K562 (cell line): ENCODE measurements at regions not wholly inside any gene's neighbourhood (a gene's known extent, or its start where the extent isn't known, plus 50 kb on each side); places are given as distances from the start of the nearest gene placed in this dataset.

ENCODE experiments used
- NCOA4 ChIP-seq: fragments of 450-650 bp; IDR thresholded peaks from 2 replicates; pipeline ENCODE4 v1.6.1; 2018; ENCODE audit warnings: mild to moderate bottlenecking; ENCODE audit not compliant: partially characterized antibody
- NELFE ChIP-seq: IDR thresholded peaks from 2 replicates; pipeline ENCODE4 v1.6.1; 2011; ENCODE audit warnings: mild to moderate bottlenecking; ENCODE audit not compliant: insufficient read depth, insufficient read length
- TF ChIP-seq, protein P1 (sequence below), 2 experiments: fragments of 250-450 bp in 1 of 2; fragments of 450-650 bp in 1 of 2; sonication (Bioruptor Pico) in 1 of 2; IDR thresholded peaks; 2 replicates each; pipeline versions ENCODE4 v1.6.1 to v1.8.0; 2016 to 2021; ENCODE audit warnings: mild to moderate bottlenecking in 2 of 2, moderate library complexity in 2 of 2, missing compliant biosample characterization in 1 of 2, missing genetic modification characterization in 1 of 2
- TF ChIP-seq, protein P2 (sequence below), 3 experiments: IDR thresholded peaks in 2 of 3; conservative IDR thresholded peaks in 1 of 3; 2 replicates each; pipeline ENCODE4 v1.5.1; 2011 to 2012; ENCODE audit warnings: low read length in 3 of 3, mild to moderate bottlenecking in 3 of 3, control low read depth in 2 of 3, improper control_type of control experiment in 1 of 3, inconsistent platforms in 1 of 3, low read depth in 1 of 3, mixed read lengths in 1 of 3, moderate library complexity in 1 of 3; ENCODE audit not compliant: insufficient read depth in 2 of 3
- TF ChIP-seq, protein P3 (sequence below): fragments of 250-450 bp; sonication (Bioruptor Pico); IDR thresholded peaks from 2 replicates; pipeline ENCODE4 v1.8.0; 2021; ENCODE audit warnings: borderline replicate concordance, mild to moderate bottlenecking, moderate library complexity; ENCODE audit not compliant: poor library complexity, severe bottlenecking

DNA sequence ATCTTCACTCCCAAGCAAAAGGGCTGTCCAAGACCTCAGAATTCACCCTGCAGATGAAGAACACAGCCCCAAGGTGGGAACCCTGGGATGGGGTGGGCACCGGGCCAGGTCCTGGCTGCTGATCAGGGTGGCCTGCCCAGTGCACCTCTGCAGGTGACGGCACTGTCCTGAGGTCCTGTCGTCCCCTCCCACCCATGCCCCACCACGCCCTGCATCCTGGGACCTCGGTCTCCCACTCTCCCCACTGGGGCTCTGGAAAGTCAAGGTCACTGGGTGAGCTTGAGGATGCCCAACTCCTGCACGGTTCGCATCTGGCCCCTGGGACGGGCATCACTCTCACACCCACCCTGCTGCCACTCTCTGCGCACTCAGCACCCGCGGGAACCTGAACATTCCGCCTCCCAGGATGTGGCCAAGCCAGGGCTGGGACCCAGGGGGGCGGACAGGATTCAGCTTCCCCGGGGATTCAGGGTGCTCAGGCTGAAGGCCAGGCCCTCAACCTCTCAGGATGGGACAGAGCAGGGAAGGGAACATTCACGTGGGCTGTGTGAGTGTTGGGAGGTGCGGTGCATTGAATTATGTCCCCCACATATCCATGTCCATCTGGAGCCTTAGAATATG lies 115.9 kb downstream of the CPZ start:
- TF ChIP-seq, protein P1, sequence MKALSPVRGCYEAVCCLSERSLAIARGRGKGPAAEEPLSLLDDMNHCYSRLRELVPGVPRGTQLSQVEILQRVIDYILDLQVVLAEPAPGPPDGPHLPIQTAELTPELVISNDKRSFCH (CRISPR knock-in tag; IDR thresholded peaks at IDR 0.05) = no peak
- TF ChIP-seq, protein P1 (tag; IDR thresholded peaks at IDR 0.05) = no peak
- TF ChIP-seq, protein P2, sequence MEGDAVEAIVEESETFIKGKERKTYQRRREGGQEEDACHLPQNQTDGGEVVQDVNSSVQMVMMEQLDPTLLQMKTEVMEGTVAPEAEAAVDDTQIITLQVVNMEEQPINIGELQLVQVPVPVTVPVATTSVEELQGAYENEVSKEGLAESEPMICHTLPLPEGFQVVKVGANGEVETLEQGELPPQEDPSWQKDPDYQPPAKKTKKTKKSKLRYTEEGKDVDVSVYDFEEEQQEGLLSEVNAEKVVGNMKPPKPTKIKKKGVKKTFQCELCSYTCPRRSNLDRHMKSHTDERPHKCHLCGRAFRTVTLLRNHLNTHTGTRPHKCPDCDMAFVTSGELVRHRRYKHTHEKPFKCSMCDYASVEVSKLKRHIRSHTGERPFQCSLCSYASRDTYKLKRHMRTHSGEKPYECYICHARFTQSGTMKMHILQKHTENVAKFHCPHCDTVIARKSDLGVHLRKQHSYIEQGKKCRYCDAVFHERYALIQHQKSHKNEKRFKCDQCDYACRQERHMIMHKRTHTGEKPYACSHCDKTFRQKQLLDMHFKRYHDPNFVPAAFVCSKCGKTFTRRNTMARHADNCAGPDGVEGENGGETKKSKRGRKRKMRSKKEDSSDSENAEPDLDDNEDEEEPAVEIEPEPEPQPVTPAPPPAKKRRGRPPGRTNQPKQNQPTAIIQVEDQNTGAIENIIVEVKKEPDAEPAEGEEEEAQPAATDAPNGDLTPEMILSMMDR (IDR thresholded peaks at IDR 0.05 in 2 of 3, conservative IDR thresholded peaks at IDR 0.05 in 1 of 3; ENCODE audit: insufficient read depth in 2 of 3, low read depth in 1 of 3, low read length in 3 of 3) = no peak
- no peak for TF ChIP-seq NCOA4
- no peak for TF ChIP-seq NELFE
- TF ChIP-seq, protein P3, sequence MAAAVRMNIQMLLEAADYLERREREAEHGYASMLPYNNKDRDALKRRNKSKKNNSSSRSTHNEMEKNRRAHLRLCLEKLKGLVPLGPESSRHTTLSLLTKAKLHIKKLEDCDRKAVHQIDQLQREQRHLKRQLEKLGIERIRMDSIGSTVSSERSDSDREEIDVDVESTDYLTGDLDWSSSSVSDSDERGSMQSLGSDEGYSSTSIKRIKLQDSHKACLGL = no peak
